GM13977 (cell line): ENCODE measurements at regions not wholly inside any gene's neighbourhood (a gene's known extent, or its start where the extent isn't known, plus 50 kb on each side); places are given as distances from the start of the nearest gene placed in this dataset.

Experiments
- DNase-seq: peaks from one replicate; pipeline ENCODE4 v3.0.0; 2012; ENCODE audit warnings: low spot score
- in situ Hi-C: fragments of 300-500 bp; cut with MboI; formaldehyde crosslinking; loops from one replicate; pipeline ENCODE4 v1.12.0; 2022; ENCODE audit warnings: low sequenced_read_pairs, low pct_unique_long_range_greater_than_20kb, mixed read lengths, inconsistent platforms; ENCODE audit not compliant: unreplicated experiment
- TF ChIP-seq, protein P1 (sequence below): IDR thresholded peaks from 2 replicates; pipeline ENCODE4 v1.5.1; 2012; ENCODE audit warnings: mild to moderate bottlenecking, control low read depth; ENCODE audit not compliant: insufficient read depth; ENCODE audit errors: extremely low read depth, missing control alignments

DNA sequence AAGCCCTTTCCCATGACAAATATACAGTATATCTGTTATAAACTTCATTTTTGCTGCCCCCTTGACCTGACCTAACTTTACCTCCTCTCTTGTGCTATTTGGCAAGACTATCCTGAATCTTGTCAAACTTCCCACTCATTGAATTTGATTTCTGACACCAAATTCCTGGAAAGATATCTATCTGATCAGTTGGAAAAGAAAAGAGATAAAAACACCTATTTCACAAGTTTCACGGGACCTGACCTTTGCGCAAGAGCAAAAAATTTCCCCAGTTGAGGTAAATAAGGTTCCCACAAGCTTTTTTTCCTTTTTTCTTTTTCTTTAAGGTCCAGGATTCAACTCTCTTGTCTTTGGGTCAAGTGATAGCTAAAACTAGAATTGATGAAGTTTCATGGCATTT lies 189.2 kb upstream of the LPP start:
- in situ Hi-C loops: no loop called here
- DNase-seq: no peak
- TF ChIP-seq, protein P1, sequence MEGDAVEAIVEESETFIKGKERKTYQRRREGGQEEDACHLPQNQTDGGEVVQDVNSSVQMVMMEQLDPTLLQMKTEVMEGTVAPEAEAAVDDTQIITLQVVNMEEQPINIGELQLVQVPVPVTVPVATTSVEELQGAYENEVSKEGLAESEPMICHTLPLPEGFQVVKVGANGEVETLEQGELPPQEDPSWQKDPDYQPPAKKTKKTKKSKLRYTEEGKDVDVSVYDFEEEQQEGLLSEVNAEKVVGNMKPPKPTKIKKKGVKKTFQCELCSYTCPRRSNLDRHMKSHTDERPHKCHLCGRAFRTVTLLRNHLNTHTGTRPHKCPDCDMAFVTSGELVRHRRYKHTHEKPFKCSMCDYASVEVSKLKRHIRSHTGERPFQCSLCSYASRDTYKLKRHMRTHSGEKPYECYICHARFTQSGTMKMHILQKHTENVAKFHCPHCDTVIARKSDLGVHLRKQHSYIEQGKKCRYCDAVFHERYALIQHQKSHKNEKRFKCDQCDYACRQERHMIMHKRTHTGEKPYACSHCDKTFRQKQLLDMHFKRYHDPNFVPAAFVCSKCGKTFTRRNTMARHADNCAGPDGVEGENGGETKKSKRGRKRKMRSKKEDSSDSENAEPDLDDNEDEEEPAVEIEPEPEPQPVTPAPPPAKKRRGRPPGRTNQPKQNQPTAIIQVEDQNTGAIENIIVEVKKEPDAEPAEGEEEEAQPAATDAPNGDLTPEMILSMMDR: no peak

DNA sequence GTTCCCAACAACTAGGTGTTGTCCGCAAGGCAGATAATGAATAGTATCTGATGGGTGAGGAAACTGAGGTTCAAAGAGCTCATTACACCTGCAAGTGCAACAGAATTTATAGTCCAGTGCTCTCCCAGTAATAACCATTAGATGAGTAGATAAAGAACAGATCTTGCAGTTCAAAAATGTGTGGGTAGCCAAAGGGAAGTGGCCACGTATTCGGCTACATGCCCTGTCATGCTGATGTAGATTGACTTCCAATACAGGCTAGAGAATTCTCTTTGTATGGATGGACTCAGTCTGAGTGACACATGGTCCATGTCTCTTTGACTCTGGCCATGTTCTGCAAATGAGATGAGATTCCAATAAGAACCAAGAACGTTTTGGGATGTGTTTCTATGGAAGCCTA lies 187.9 kb upstream of the LPP start:
- in situ Hi-C loops: no loop called here
- DNase-seq: no peak
- TF ChIP-seq, protein P1: no peak

DNA sequence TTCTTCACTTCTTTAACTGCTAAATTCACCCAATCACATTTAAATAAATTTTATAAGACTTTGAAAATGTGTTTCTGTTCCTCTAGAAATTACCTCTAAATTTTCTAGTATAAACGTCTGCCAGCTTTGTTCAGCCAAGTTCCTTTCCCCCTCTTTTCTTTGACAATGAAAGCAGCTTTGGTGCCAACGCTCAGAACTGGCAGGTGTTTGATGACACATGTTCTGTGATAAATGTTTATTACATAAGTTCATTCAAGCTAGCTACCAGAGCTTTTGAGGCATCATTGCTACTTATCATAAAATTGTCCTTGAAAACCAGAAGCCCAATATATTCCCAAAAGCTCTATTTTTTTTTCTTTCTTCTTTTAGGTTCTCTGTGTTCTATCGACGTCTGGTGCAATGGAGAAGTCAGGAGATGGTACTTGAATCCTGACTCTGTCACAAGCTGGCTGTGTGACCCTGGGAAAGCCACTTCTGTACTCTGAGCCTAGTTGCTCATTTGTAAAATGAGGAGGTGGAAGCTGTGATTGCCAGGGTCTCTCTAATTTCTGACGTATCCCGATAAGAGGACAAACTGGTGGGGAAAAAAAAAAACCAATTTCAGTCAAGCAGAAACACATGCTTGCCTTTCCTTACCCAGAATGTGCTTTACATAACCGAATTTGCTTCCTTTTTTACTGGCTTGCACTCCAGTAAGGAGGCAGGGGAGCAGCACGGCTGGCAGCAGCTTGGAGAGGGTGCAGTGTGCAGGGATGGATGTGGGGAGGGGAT lies 187.1 kb upstream of the LPP start:
- in situ Hi-C loops: no loop called here
- no peak for DNase-seq
- TF ChIP-seq, protein P1: no peak

DNA sequence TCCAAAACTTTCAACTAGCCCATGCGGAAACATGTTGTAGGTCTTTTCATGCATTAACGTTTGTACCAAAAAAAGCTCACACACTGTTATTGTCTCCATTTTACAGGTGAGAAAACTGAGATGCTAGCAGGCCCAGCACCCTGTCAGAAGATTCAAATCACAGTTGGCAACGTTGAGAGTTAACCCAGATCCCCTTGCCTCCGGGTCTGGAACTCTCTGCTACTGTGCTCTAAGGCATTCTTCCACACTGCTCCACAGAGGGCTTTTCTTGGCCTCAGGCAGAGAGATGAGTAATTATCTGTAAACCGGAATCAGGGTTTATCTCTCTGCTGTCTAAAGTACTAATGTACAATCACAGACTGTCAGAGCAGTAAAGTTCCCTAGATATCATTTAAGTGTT lies 186.0 kb upstream of the LPP start:
- in situ Hi-C loops: no loop called here
- no peak for DNase-seq
- TF ChIP-seq, protein P1: no peak

DNA sequence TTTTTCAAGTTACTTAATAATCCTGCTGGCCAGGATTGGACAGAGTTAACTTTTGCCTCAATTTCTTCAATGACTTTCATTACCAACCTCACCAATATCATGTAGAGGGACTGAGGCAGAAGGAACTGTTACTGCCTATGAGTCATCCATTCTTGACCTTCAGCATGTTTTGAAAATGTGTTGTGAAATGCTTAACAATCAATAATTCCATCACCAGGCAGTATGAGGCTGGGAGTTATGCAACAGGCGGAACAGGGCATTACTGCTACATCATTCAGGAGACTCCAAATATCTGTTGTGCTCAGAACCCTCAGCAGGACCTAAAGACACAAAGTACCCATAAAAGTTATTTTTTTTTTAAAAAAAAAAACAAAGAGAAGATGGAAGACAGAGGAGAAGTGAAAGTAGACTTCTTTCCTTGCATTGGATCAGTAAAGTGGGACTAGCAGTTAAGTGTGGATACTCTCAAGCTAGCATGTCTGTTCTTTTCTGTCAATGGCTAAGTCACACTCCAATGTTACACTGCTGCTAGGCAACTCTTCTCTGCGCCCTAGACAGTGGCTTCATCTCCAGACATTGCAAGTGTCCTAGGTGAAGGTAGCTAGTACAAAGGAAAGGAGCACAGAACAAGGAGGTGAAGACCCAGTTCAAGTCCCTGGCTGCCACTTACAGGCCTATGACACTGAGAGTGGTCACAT lies 184.9 kb upstream of the LPP start:
- DNase-seq: no peak
- in situ Hi-C loops: no loop called here
- TF ChIP-seq, protein P1: no peak

DNA sequence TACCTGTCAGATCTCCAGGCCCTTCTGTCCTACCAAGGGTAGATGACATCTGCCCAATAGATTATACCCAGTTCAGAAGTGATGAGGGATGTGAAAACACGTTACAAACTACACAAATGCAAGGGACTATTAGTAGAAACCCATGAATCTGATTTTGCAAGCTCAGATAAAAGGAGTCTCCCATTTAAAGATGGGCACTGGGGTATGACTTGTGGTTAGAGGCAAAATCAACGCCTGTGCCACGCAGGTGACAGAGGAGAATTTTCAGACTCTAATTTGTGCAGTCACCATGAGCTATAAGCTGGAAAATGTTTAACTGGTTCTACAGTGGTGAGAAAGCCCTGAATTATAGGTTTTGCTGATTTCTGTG lies 184.4 kb upstream of the LPP start:
- no peak for DNase-seq
- in situ Hi-C loops: no loop called here
- TF ChIP-seq, protein P1: no peak
